HepG2 (cell line): ENCODE measurements at regions not wholly inside any gene's neighbourhood (a gene's known extent, or its start where the extent isn't known, plus 50 kb on each side); places are given as distances from the start of the nearest gene placed in this dataset.

Experiments
- ATAC-seq: fragments of 200-7000 bp; cut with Tn5 transposase; 3 replicates; pipeline ENCODE4 v1.9.1; 2020; ENCODE audit warnings: mild to moderate bottlenecking, moderate library complexity
- BruUV-seq: library from RNA; stranded (reverse); fragments of 400-500 nt; replicated peaks from 2 replicates; lab custom pipeline; 2021; lab: Mats Ljungman, UMichigan
- CTCF ChIA-PET: fragments of 300-600 bp; formaldehyde crosslinking; extraction: SDS; loops from one replicate; lab custom pipeline; 2021; ENCODE audit warnings: low total read pairs, inconsistent platforms, low intra/inter-chr PET ratio; lab: Yijun Ruan, JAX
- POLR2A ChIA-PET: fragments of 350-600 bp; sonication (Branson Sonifier 250); formaldehyde crosslinking; loops from one replicate; lab custom pipeline; 2020; ENCODE audit warnings: antibody characterized with exemption, inconsistent platforms; lab: Yijun Ruan, JAX
- DNase-seq: peaks from one replicate; pipeline ENCODE4 v3.0.0-alpha.2; 2015; ENCODE audit warnings: low spot score
- FAIRE-seq: peaks from 3 replicates; lab custom pipeline; 2011; peaks lifted over from hg19 to GRCh38; lab: Jason Lieb, UNC
- H2AFZ ChIP-seq: one replicate; pipeline ENCODE4 v1.6.1; 2011; ENCODE audit warnings: low read length, inconsistent platforms
- H3K27ac ChIP-seq: fragments of 300-600 bp; 3 replicates; pipeline ENCODE4 v1.8.0; 2011; ENCODE audit warnings: mixed run types, mild to moderate bottlenecking, mixed read lengths, low read length, inconsistent platforms; ENCODE audit not compliant: insufficient read depth; ENCODE audit errors: extremely low read length
- H3K27me3 ChIP-seq, 2 experiments: fragments of 200-600 bp in 1 of 2; 2 replicates in 1 of 2; 3 replicates in 1 of 2; pipeline versions ENCODE4 v1.6.0 to v1.8.0; 2011; ENCODE audit warnings: low read length in 2 of 2, mild to moderate bottlenecking in 2 of 2, moderate library complexity in 2 of 2, inconsistent platforms in 1 of 2; ENCODE audit not compliant: insufficient read depth in 2 of 2, control insufficient read depth in 1 of 2
- H3K36me3 ChIP-seq, 2 experiments: fragments of 200-600 bp in 1 of 2; replicated peaks in 1 of 2; 2 replicates in 1 of 2; 3 replicates in 1 of 2; pipeline versions ENCODE4 v1.5.1 to v1.8.0; 2011; ENCODE audit warnings: low read length in 2 of 2, inconsistent platforms in 1 of 2; ENCODE audit not compliant: insufficient read depth in 2 of 2, control insufficient read depth in 1 of 2
- H3K4me1 ChIP-seq: 2 replicates; pipeline ENCODE4 v1.5.1; 2012; ENCODE audit warnings: low read length, inconsistent platforms; ENCODE audit not compliant: insufficient read depth
- H3K4me2 ChIP-seq: 2 replicates; pipeline ENCODE4 v1.6.0; 2011; ENCODE audit warnings: low read depth, low read length, inconsistent platforms
- H3K4me3 ChIP-seq, 3 experiments: fragments of 200-600 bp in 1 of 3; sonication (generic), shearing (Covaris generic) in 1 of 3; replicated peaks in 1 of 3; 2 replicates each; pipeline ENCODE4 v1.5.1; 2011 to 2016; ENCODE audit warnings: low read length in 3 of 3, inconsistent platforms in 2 of 3, low read depth in 2 of 3, mild to moderate bottlenecking in 2 of 3, control low read depth in 1 of 3, mixed read lengths in 1 of 3; ENCODE audit not compliant: insufficient read depth in 1 of 3
- H3K79me2 ChIP-seq: one replicate; pipeline ENCODE4 v1.6.1; 2011; ENCODE audit warnings: low read length, inconsistent platforms; ENCODE audit not compliant: insufficient read depth
- H3K9ac ChIP-seq: 2 replicates; pipeline ENCODE4 v1.6.0; 2011; ENCODE audit warnings: mild to moderate bottlenecking, low read depth, low read length, inconsistent platforms; ENCODE audit not compliant: insufficient read depth
- H3K9me3 ChIP-seq: 2 replicates; pipeline ENCODE4 v1.5.1; 2012; ENCODE audit warnings: mild to moderate bottlenecking, low read length
- H4K20me1 ChIP-seq: 2 replicates; pipeline ENCODE4 v1.6.0; 2011; ENCODE audit warnings: inconsistent platforms, mild to moderate bottlenecking, low read length, moderate library complexity; ENCODE audit not compliant: insufficient read depth
- ARID2 ChIP-seq: sonication (generic); formaldehyde crosslinking; IDR thresholded peaks from 2 replicates; pipeline ENCODE4 v1.8.1; 2022; ENCODE audit warnings: mild to moderate bottlenecking, missing genetic modification reagents, borderline replicate concordance
- ARID5B ChIP-seq: IDR thresholded peaks from 2 replicates; pipeline ENCODE4 v1.4.0; 2020; ENCODE audit warnings: mild to moderate bottlenecking, missing genetic modification reagents
- KAT2B ChIP-seq: fragments of 150-350 bp; IDR thresholded peaks from 2 replicates; pipeline ENCODE4 v1.6.1; 2014; ENCODE audit warnings: low read depth, low read length, borderline replicate concordance
- MEIS2 ChIP-seq: sonication (generic); formaldehyde crosslinking; IDR thresholded peaks from 2 replicates; pipeline ENCODE4 v1.9.0; 2021; ENCODE audit warnings: mild to moderate bottlenecking, missing genetic modification reagents
- SETDB1 ChIP-seq: sonication (generic); formaldehyde crosslinking; IDR thresholded peaks from 2 replicates; pipeline ENCODE4 v1.5.1; 2020; ENCODE audit warnings: missing genetic modification reagents, mild to moderate bottlenecking, borderline replicate concordance
- ZBTB46 ChIP-seq: sonication (generic); formaldehyde crosslinking; IDR thresholded peaks from 2 replicates; pipeline ENCODE4 v1.4.0; 2020; ENCODE audit warnings: mild to moderate bottlenecking, missing genetic modification reagents, borderline replicate concordance
- ZNF501 ChIP-seq: sonication (generic); formaldehyde crosslinking; IDR thresholded peaks from 2 replicates; pipeline ENCODE4 v1.5.1; 2020; ENCODE audit warnings: mild to moderate bottlenecking, moderate library complexity, missing genetic modification reagents
- ZNF878 ChIP-seq: sonication (generic); formaldehyde crosslinking; IDR thresholded peaks from 2 replicates; pipeline ENCODE4 v1.8.1; 2023; ENCODE audit warnings: mild to moderate bottlenecking, missing genetic modification reagents, moderate library complexity
- WGBS: methylation state at CpG from one replicate; pipeline ENCODE4 v1.1.6; 2017; ENCODE audit warnings: low lambda C conversion rate; 5-methylcytosine and 5-hydroxymethylcytosine counted together
- in situ Hi-C: cut with HindIII; loops from 2 replicates; pipeline ENCODE4 v1.10.0; 2017; ENCODE audit warnings: low pct_unique_long_range_greater_than_20kb; ENCODE audit not compliant: extremely low pct_ligation_motif_present
- intact Hi-C: fragments of 100-400 bp; cut with micrococcal nuclease; formaldehyde crosslinking; loops from one replicate; pipeline ENCODE4 v1.10.0; 2022; ENCODE audit not compliant: unreplicated experiment
- TF ChIP-seq, protein P1 (sequence below): sonication (generic); formaldehyde crosslinking; IDR thresholded peaks from 2 replicates; pipeline ENCODE4 v1.8.0; 2022; ENCODE audit warnings: low read depth, missing genetic modification reagents

DNA sequence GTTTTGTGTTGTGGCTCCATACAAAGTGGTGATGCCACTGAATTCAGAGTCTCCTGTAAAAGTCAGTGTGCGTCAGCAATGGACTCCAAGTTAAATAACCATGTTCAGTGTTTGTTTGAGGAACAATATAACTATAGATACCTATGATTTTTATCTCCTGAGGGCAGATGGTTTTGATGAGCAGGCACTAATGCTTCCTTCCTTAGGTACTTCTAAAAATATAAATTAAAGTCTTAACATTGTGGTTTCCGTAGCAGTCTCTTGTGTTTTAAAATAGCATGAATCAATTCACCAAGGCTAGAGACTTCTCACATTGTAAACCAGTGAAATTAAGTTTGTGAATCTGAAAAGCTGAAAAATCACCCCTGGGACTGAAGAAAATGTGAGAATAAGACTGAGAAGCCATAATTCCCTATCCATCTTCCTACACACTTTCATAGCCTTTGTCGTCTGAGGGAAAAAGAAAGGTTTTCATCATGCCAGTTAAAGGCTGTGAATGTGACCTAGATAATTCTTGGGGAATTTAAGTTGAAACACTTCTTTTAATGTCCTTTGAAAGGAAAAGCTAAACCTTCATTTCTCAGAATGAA is 1502.9 kb downstream of the CDH11 start:
- H3K79me2 ChIP-seq, result no peaks in the 10 kb centered on the region
- in situ Hi-C loops (no loop called here), intact Hi-C loops (no loop called here)
- H3K27ac ChIP-seq, result no peak overlapping the region
- 45% methylated on average over 3 of the region's 3 CpGs for WGBS
- POLR2A ChIA-PET, result no interaction called here
- CTCF ChIA-PET, result no interaction called here
- no peak overlapping the region for H3K9ac ChIP-seq
- no peak for ATAC-seq
- DNase-seq, result no peak
- no peak for TF ChIP-seq ZNF501
- no peak for TF ChIP-seq SETDB1
- TF ChIP-seq ZNF878 (CRISPR knock-in tag), result no peak
- TF ChIP-seq MEIS2, result no peak
- no peak for TF ChIP-seq ARID5B (CRISPR knock-in tag)
- TF ChIP-seq ZBTB46 (CRISPR knock-in tag), result no peak
- no peak for TF ChIP-seq ARID2
- TF ChIP-seq KAT2B, result no peak
- TF ChIP-seq, protein P1, sequence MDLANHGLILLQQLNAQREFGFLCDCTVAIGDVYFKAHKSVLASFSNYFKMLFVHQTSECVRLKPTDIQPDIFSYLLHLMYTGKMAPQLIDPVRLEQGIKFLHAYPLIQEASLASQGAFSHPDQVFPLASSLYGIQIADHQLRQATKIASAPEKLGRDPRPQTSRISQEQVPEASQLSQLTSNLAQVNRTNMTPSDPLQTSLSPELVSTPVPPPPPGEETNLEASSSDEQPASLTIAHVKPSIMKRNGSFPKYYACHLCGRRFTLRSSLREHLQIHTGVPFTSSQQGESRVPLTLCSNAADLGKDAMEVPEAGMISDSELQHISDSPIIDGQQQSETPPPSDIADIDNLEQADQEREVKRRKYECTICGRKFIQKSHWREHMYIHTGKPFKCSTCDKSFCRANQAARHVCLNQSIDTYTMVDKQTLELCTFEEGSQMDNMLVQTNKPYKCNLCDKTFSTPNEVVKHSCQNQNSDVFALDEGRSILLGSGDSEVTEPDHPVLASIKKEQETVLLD (CRISPR knock-in tag), result no peak
- H3K4me2 ChIP-seq, result no peak overlapping the region
- no peaks in the 10 kb centered on the region for H4K20me1 ChIP-seq
- no peaks in the 10 kb centered on the region for H3K27me3 ChIP-seq
- no peak overlapping the region for H2AFZ ChIP-seq
- FAIRE-seq, result no peak
- 0 out of 2 replicates have a peak, but pooled peaks cover 14% of the 10 kb centered on the region for H3K9me3 ChIP-seq
- no peak overlapping the region for H3K4me3 ChIP-seq
- H3K36me3 ChIP-seq, result no peaks in the 10 kb centered on the region
- no TSS peak for BruUV-seq
- H3K4me1 ChIP-seq, result no peaks in the 10 kb centered on the region
